Neural cell (in vitro differentiated cells): ENCODE measurements at regions not wholly inside any gene's neighbourhood (a gene's known extent, or its start where the extent isn't known, plus 50 kb on each side); places are given as distances from the start of the nearest gene placed in this dataset.

Source experiments
- H2AFZ ChIP-seq: fragments of 200-600, 300-800 bp; sonication (generic), shearing (Covaris generic); 2 replicates; pipeline ENCODE4 v1.6.0; 2014; ENCODE audit warnings: low read depth, mild to moderate bottlenecking, antibody characterized with exemption, low read length, moderate library complexity
- H3F3A ChIP-seq: fragments of 200-600 bp; shearing (Covaris generic); 2 replicates; pipeline ENCODE4 v1.6.1; 2016; ENCODE audit warnings: mild to moderate bottlenecking, moderate library complexity, mixed read lengths, antibody characterized with exemption, low read length; ENCODE audit not compliant: insufficient read depth, poor library complexity, severe bottlenecking
- H3K27ac ChIP-seq: fragments of 200-600, 300-800 bp; sonication (generic), shearing (Covaris generic); 2 replicates; pipeline ENCODE4 v1.5.1; 2014; ENCODE audit warnings: mild to moderate bottlenecking, low read length, moderate library complexity
- H3K27me3 ChIP-seq: fragments of 300-800, 200-600 bp; sonication (generic), shearing (Covaris generic); 2 replicates; pipeline ENCODE4 v1.6.0; 2014; ENCODE audit warnings: mild to moderate bottlenecking, low read depth, low read length, moderate library complexity; ENCODE audit not compliant: insufficient read depth
- H3K36me3 ChIP-seq: fragments of 300-800, 200-600 bp; sonication (generic), shearing (Covaris generic); 2 replicates; pipeline ENCODE4 v1.5.1; 2014; ENCODE audit warnings: mild to moderate bottlenecking, antibody characterized with exemption, low read length, moderate library complexity; ENCODE audit not compliant: insufficient read depth
- H3K4me2 ChIP-seq: fragments of 300-800, 200-600 bp; sonication (generic), shearing (Covaris generic); 2 replicates; pipeline ENCODE4 v1.6.0; 2014; ENCODE audit warnings: mild to moderate bottlenecking, low read length
- H3K4me3 ChIP-seq: fragments of 300-800, 200-600 bp; sonication (generic), shearing (Covaris generic); 2 replicates; pipeline ENCODE4 v1.5.1; 2014; ENCODE audit warnings: mild to moderate bottlenecking, low read length, moderate library complexity
- H3K79me2 ChIP-seq: fragments of 200-600 bp; shearing (Covaris generic); replicated peaks from 2 replicates; pipeline ENCODE4 v1.6.0; 2014; ENCODE audit warnings: mild to moderate bottlenecking, low read length, moderate library complexity; ENCODE audit not compliant: insufficient read depth
- H3K9ac ChIP-seq: fragments of 300-800, 200-600 bp; sonication (generic), shearing (Covaris generic); 2 replicates; pipeline ENCODE4 v1.6.1; 2016; ENCODE audit warnings: mild to moderate bottlenecking, low read length, mixed read lengths
- H3K9me2 ChIP-seq: fragments of 200-600 bp; shearing (Covaris generic); 2 replicates; pipeline ENCODE4 v1.6.1; 2016; ENCODE audit warnings: mild to moderate bottlenecking, low read length, mixed read lengths; ENCODE audit not compliant: insufficient read depth
- H3K9me3 ChIP-seq: fragments of 200-600, 300-800 bp; sonication (generic), shearing (Covaris generic); 2 replicates; pipeline ENCODE4 v1.6.1; 2016; ENCODE audit warnings: mild to moderate bottlenecking, mixed run types, low read length, moderate library complexity, mixed read lengths
- H4K20me1 ChIP-seq: fragments of 200-600 bp; shearing (Covaris generic); 2 replicates; pipeline ENCODE4 v1.6.1; 2016; ENCODE audit warnings: mild to moderate bottlenecking, mixed run types; ENCODE audit not compliant: insufficient read depth
- EP300 ChIP-seq: fragments of 450-650 bp; conservative IDR thresholded peaks from 2 replicates; pipeline ENCODE4 v1.6.1; 2014; ENCODE audit warnings: antibody characterized with exemption, mild to moderate bottlenecking, moderate library complexity; ENCODE audit not compliant: poor library complexity, severe bottlenecking
- EZH2 ChIP-seq: fragments of 200-600, 300-800 bp; shearing (Covaris generic), sonication (generic); IDR thresholded peaks from 2 replicates; pipeline ENCODE4 v1.6.1; 2014; ENCODE audit warnings: antibody characterized with exemption, low read length, borderline replicate concordance, mild to moderate bottlenecking; ENCODE audit not compliant: insufficient read depth, poor library complexity, severe bottlenecking
- MXI1 ChIP-seq: fragments of 450-650 bp; conservative IDR thresholded peaks from 2 replicates; pipeline ENCODE4 v1.6.1; 2014; ENCODE audit warnings: antibody characterized with exemption, mild to moderate bottlenecking; ENCODE audit not compliant: poor library complexity, severe bottlenecking
- POLR2AphosphoS5 ChIP-seq: IDR thresholded peaks from 2 replicates; pipeline ENCODE4 v1.6.1; 2012
- RAD21 ChIP-seq: fragments of 450-650 bp; conservative IDR thresholded peaks from 2 replicates; pipeline ENCODE4 v1.6.1; 2014; ENCODE audit warnings: antibody characterized with exemption, mild to moderate bottlenecking, moderate library complexity
- SMC3 ChIP-seq: fragments of 450-650 bp; conservative IDR thresholded peaks from 2 replicates; pipeline ENCODE4 v1.6.1; 2014; ENCODE audit warnings: antibody characterized with exemption, mild to moderate bottlenecking, moderate library complexity; ENCODE audit not compliant: poor library complexity
- TAF1 ChIP-seq: IDR thresholded peaks from 2 replicates; pipeline ENCODE4 v1.6.1; 2012; ENCODE audit warnings: low read depth
- TF ChIP-seq, protein P1 (sequence below): IDR thresholded peaks from 2 replicates; pipeline ENCODE4 v1.6.1; 2012; ENCODE audit warnings: borderline replicate concordance
- TF ChIP-seq, protein P2 (sequence below): fragments of 450-650 bp; IDR thresholded peaks from 2 replicates; pipeline ENCODE4 v1.5.1; 2014; ENCODE audit warnings: antibody characterized with exemption, mild to moderate bottlenecking, moderate library complexity; ENCODE audit not compliant: poor library complexity, severe bottlenecking

DNA sequence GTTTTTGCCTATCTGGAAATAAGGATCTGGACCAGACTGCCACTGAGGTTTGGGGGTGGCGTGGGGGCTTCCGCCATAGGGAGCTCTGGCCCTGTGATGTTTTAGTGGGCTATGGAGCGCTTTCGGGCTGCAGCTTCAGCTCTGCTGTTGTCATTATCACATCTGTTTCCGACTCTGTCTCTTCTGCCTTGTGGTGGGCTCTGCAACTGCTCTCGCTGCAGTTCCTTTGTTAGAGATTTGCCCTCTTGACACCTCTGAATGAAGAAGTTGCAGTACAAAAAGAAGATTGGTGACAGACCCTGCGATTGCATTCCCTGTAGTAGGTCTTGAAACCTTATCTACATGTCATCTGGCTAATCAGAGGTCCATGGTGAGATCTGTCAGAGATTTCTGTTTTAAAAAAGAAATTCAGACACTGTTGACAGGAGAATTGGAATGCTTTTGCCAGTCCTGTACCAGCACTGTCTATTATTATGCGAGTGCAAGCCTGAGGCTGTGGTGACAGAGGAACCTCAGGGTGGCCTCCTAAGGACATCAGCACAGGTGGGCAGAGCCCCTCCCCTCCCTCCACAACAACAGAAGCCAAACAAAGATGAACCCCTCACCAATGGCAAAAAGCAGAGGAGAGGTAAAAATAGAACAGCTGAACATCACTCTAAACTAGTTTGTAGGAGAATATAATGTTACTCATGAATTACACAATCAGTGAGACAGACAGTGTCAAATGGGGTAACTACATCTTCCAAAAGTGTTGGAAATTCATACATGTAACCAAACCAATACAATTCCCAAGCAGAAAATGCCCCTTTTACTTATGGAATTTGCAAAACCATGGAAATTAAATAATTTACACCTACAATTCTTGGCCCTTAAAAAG lies 63.5 kb upstream of the DEFB112 start:
- no peak overlapping the region for H3K4me2 ChIP-seq

DNA sequence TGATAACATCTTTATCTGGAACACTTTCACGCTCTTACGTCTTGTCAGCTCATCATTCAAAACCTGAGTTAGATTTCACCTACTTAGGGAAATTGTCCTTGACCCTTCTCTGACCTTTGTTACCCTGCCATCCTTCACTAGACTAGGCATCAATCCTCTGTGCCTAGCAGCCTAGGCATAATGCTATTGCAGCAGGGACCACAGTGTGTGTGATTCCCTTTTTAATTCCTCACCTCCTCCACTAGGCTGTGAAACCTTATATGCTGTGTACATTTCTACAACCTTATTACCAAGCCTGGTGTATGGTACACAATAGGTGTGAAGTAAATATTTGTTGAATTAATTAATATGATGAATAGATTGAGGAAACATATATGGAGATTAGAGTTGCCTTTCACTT lies 66.7 kb upstream of the DEFB112 start:
- H2AFZ ChIP-seq: no peak overlapping the region
- no peak overlapping the region for H3K27ac ChIP-seq
- no peaks in the 10 kb centered on the region for H3K9me3 ChIP-seq
- no peaks in the 10 kb centered on the region for H3K9me2 ChIP-seq
- H3K79me2 ChIP-seq: no peaks in the 10 kb centered on the region
- no peaks in the 10 kb centered on the region for H3F3A ChIP-seq
- H3K9ac ChIP-seq: no peak overlapping the region
- no peak overlapping the region for H3K4me2 ChIP-seq
- no peak for TF ChIP-seq EZH2
- TF ChIP-seq EP300: no peak
- no peak for TF ChIP-seq MXI1
- no peak for TF ChIP-seq TAF1
- no peak for TF ChIP-seq POLR2AphosphoS5
- no peak for TF ChIP-seq SMC3
- TF ChIP-seq, protein P1, sequence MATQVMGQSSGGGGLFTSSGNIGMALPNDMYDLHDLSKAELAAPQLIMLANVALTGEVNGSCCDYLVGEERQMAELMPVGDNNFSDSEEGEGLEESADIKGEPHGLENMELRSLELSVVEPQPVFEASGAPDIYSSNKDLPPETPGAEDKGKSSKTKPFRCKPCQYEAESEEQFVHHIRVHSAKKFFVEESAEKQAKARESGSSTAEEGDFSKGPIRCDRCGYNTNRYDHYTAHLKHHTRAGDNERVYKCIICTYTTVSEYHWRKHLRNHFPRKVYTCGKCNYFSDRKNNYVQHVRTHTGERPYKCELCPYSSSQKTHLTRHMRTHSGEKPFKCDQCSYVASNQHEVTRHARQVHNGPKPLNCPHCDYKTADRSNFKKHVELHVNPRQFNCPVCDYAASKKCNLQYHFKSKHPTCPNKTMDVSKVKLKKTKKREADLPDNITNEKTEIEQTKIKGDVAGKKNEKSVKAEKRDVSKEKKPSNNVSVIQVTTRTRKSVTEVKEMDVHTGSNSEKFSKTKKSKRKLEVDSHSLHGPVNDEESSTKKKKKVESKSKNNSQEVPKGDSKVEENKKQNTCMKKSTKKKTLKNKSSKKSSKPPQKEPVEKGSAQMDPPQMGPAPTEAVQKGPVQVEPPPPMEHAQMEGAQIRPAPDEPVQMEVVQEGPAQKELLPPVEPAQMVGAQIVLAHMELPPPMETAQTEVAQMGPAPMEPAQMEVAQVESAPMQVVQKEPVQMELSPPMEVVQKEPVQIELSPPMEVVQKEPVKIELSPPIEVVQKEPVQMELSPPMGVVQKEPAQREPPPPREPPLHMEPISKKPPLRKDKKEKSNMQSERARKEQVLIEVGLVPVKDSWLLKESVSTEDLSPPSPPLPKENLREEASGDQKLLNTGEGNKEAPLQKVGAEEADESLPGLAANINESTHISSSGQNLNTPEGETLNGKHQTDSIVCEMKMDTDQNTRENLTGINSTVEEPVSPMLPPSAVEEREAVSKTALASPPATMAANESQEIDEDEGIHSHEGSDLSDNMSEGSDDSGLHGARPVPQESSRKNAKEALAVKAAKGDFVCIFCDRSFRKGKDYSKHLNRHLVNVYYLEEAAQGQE: no peak
- TF ChIP-seq, protein P2, sequence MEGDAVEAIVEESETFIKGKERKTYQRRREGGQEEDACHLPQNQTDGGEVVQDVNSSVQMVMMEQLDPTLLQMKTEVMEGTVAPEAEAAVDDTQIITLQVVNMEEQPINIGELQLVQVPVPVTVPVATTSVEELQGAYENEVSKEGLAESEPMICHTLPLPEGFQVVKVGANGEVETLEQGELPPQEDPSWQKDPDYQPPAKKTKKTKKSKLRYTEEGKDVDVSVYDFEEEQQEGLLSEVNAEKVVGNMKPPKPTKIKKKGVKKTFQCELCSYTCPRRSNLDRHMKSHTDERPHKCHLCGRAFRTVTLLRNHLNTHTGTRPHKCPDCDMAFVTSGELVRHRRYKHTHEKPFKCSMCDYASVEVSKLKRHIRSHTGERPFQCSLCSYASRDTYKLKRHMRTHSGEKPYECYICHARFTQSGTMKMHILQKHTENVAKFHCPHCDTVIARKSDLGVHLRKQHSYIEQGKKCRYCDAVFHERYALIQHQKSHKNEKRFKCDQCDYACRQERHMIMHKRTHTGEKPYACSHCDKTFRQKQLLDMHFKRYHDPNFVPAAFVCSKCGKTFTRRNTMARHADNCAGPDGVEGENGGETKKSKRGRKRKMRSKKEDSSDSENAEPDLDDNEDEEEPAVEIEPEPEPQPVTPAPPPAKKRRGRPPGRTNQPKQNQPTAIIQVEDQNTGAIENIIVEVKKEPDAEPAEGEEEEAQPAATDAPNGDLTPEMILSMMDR: no peak
- TF ChIP-seq RAD21: no peak
- H3K36me3 ChIP-seq: no peaks in the 10 kb centered on the region
- H3K4me3 ChIP-seq: no peak overlapping the region
- no peaks in the 10 kb centered on the region for H3K27me3 ChIP-seq
- H4K20me1 ChIP-seq: no peaks in the 10 kb centered on the region

More for the DNA sequence above, 63.5 kb upstream of the DEFB112 start:
- H2AFZ ChIP-seq: no peak overlapping the region
- H3K4me3 ChIP-seq: no peak overlapping the region
- no peak overlapping the region for H3K27ac ChIP-seq
- no peaks in the 10 kb centered on the region for H3K9me3 ChIP-seq
- no peaks in the 10 kb centered on the region for H3K36me3 ChIP-seq
- H3K9me2 ChIP-seq: no peaks in the 10 kb centered on the region
- no peaks in the 10 kb centered on the region for H3K79me2 ChIP-seq
- H3K9ac ChIP-seq: no peak overlapping the region
- no peaks in the 10 kb centered on the region for H3K27me3 ChIP-seq
- peak; percentile 62 for TF ChIP-seq EP300
- TF ChIP-seq MXI1: no peak
- H4K20me1 ChIP-seq: no peaks in the 10 kb centered on the region
- H3F3A ChIP-seq: no peaks in the 10 kb centered on the region
